Right lobe of liver (tissue), 4 donors: ENCODE measurements at regions not wholly inside any gene's neighbourhood (a gene's known extent, or its start where the extent isn't known, plus 50 kb on each side); places are given as distances from the start of the nearest gene placed in this dataset.

Experiments used
- CTCF ChIP-seq, 4 donors: fragments of 200-600 bp in 3 of 4; fragments of 450-650 bp in 1 of 4; IDR thresholded peaks; one replicate each; pipeline versions ENCODE4 v1.5.1 to v1.8.0; 2016 to 2022; ENCODE audit warnings: antibody characterized with exemption in 4 of 4, mild to moderate bottlenecking in 2 of 4
- POLR2A ChIP-seq: fragments of 450-650 bp; IDR thresholded peaks from one replicate; pipeline ENCODE4 v1.6.1; 2017; ENCODE audit warnings: antibody characterized with exemption, mild to moderate bottlenecking
- donor health status: DM: no; HTN: no; CAD: no.
- donor health status: DM: no; HTN: no; CAD: no.
- donor health status: DM: no; HTN: yes; CAD: no.

DNA sequence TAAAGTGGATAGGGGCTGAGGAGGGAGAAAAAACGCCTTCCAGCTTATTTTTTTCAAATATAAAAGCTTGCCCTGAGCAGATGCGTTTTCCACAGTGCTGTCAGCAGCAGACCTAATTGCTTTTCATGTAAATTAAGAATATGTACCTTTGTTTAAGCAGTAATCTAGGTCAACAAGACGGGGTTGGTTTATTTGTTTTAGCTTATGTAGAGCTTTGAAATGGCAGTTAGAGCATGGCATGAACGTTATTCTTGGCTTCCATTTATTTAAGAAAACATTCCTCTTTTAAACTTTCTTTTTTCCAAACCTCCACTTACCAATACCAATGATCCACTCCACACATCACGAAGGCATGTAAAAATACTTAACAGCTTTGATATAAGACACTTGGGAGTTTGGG is 220.3 kb upstream of the TENM3 start:
- TF ChIP-seq CTCF (IDR thresholded peaks at IDR 0.05) = no peak
- TF ChIP-seq POLR2A = no peak
